ENCODE measurements at regions not wholly inside any gene's neighbourhood (a gene's known extent, or its start where the extent isn't known, plus 50 kb on each side); places are given as distances from the start of the nearest gene placed in this dataset.
"Not testable (repeated sequence)": the region's sequence is repeated elsewhere in the genome, so short reads cannot be mapped to it uniquely, and the experiment has no call there.

- intact Hi-C loops (cut with micrococcal nuclease) = not testable (repeated sequence)
Measured at GRCh38 chr12:131272283-131272814, 318.6 kb downstream of the ADGRD1 start.

- intact Hi-C loops (cut with micrococcal nuclease) = no loop called here
Measured at GRCh38 chr12:131273291-131273845, 319.7 kb downstream of the ADGRD1 start.

- intact Hi-C loops (cut with micrococcal nuclease) = no loop called here
Measured at GRCh38 chr12:131274061-131274460, 320.4 kb downstream of the ADGRD1 start.

GRCh38 chr12:131274906-131275305 is 321.2 kb downstream of the ADGRD1 start:
- intact Hi-C loops (cut with micrococcal nuclease) = no loop called here

GRCh38 chr12:131275824-131276223 is 322.1 kb downstream of the ADGRD1 start:
- intact Hi-C loops (cut with micrococcal nuclease) = no loop called here

DNA sequence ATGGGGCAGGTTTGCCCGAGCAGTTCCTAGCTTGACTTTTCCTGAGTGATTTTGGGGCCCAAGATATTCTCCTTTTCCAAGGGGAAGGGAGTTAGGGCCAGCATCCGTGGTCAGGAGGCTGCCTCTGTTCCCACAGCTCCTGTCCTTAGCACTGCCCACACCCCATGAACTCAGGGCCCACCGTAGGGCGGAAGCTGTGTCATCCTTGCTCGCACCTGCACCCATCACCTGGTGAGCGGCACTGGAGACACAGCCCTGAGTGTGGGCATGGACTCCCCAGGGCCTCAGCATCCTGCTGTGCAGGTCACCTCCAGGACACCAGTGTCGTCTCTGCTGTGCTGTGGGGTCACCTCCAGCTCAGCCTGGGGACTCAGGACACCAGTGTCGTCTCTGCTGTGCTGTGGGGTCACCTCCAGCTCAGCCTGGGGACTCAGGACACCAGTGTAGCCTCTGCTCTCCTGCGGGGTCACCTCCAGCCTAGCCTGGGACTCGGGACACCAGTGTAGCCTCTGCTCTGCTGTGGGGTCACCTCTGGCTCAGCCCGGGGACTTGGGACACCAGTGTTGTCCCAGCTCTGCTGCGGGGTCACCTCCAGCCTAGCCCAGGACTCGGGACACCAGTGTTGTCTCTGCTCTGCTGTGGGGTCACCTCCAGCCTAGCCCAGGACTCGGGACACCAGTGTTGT is 322.9 kb downstream of the ADGRD1 start:
- intact Hi-C loops (cut with micrococcal nuclease) = no loop called here

GRCh38 chr12:131277186-131278091 is 323.7 kb downstream of the ADGRD1 start:
- intact Hi-C loops (cut with micrococcal nuclease) = not testable (repeated sequence)

DNA sequence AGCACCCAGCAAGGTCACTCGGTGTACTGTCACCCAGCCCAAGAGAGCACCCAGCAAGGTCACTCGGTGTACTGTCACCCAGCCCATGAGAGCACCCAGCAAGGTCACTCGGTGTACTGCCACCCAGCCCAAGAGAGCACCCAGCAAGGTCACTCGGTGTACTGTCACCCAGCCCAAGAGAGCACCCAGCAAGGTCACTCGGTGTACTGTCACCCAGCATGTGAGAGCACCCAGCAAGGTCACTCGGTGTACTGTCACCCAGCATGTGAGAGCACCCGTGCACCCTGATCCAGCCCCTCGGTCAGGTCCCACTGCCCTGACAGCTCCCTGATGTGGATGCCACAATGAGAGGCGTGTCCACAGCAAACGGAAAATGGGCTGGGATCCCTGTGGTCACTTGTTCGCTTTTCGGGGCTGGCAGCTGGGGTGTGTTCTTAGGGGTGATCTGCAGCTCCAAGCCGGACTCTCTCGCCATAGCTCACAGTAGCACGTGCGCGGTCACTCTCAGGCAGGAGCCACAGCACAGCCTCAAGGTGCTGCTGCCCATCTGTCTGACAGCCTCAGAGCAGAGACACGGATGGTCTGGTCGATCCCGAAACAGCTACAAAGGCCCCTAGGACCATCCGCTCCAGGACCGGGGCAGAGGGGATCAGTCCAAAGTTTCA is 324.9 kb downstream of the ADGRD1 start:
- intact Hi-C loops (cut with micrococcal nuclease) = not testable (repeated sequence)

GRCh38 chr12:131279281-131279921 is 325.7 kb downstream of the ADGRD1 start:
- intact Hi-C loops (cut with micrococcal nuclease) = no loop called here

DNA sequence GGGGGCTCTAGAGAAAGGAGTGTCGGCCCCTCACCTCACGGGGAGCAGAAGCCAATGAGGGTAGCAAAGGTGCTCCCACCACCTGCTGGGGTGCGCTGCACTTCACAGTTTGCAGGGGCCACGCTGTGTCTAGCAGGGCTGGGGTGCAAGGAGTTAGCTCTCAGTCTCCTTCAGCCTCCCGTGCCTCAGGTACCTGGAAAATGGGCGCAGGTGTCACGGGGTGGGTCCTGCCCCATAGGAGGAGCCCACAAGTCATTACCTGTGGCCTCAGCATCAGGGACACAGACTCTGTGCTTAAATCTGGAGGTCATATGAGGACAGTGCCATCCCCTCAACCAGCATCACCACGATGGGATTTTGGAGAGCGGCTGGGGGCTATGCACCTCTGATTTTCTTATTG is 326.7 kb downstream of the ADGRD1 start:
- intact Hi-C loops (cut with micrococcal nuclease) = no loop called here

DNA sequence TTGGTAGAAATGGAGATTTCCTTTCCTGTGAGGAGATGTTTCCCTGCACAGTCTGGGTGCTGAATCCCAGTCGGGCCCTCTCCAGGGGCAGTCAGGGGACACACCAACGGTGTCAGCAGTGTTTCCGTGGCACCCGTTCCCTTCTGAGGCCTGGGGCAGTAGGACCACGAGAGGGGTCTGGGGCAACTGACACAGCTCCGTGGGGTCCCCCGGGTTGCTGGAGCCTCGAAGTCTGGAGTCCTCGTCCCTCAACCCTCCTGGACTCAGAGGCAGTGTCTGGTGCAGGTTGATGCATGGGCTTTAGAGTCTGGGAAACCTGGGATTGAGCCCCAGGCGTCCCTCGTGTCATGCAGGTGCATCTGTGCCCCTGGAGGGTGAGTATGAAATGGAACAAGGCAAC is 327.3 kb downstream of the ADGRD1 start:
- intact Hi-C loops (cut with micrococcal nuclease) = no loop called here

- intact Hi-C loops (cut with micrococcal nuclease) = no loop called here
Measured at GRCh38 chr12:131282292-131283080, 328.8 kb downstream of the ADGRD1 start.

GRCh38 chr12:131283191-131283861 is 329.6 kb downstream of the ADGRD1 start:
- intact Hi-C loops (cut with micrococcal nuclease) = no loop called here

DNA sequence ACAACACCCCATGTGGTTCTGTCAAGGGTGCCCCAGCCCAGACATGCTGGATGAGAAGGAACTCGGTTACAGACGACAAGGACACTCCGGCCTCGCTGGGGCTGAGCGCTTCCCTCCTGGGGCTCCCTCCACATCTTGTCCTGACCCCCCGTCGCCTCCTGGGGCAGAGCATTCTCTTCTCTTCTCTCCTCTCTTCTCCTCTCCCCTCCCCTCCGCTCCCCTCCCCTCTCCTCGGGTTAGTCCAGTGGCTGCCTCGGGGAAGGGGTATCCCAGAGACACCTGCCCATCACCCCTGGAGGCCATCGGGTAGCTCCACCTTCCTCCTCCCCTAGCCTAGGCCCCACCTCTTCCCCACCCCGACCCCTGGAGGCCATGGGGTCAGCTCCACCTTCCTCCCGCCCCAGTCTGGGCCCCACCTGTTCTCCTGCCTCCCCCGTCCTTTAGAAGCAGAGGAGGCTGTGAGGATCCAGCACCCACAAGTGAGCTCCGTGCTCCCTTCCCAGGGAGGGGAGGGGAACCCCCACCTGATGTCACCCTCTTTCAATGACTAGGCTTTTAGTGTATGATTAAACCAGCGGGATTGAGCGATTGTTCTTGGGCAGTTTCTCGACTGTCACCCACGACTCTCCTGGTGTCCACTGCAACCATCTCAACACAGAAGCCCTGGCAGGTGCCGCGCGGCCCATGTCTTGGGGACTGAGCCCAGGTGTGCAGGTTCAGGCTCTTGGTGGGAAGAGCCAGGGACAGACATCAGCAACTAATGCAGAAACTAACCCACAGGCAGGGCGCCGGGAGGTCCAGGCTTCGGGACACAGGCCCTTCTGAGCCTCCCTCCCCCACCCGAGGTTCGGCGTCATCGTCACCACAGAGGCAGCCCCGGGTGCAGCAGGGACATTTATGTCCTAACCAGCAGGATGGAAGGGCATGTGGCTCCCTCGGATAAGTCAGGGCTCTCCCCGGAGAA is 330.4 kb downstream of the ADGRD1 start:
- intact Hi-C loops (cut with micrococcal nuclease) = not testable (repeated sequence)

DNA sequence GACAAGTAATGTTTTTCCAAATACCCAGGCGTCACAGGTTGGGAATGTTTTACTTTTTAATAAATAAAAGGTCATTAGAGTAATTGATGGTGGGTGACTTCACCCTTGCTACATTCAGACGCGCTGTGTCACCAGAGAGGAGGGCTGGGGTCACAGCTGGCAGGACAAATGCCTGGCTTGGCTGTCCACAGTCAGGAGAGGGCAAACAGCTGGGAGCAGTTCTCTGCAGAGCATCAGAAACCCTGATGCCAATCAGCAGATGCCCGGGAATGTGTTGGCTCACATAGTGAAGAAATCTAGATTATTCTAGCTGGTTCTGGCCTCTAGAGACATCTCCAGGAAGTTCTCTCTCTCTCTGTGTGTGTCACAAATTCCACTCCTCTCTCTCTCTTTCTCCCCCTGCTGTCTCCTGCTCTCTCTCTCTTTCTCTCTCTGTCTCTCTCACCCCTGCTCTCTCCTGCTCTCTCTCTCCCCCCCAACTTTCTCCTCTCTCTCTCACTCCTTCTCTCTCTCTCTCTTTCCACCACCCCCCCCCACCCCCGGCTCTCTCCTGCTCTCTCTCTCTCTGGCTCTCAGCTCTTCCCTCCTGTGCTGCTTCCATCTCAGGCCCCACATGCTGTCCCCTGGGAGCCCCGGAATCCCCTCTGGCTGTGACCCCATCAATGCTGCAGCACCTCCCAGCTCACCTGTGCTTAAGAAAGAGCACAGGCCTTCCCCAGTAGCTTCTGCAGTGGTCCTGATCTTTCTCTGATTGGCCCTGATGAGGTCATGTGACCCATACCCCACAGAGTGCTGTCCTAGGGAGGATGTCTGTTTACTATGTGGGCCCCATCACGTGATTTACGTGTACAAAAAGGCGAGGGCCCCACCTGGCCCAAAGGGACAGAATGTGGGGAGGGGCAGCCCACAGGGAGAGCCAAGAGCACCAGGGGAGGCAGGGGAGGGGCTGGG is 331.5 kb downstream of the ADGRD1 start:
- intact Hi-C loops (cut with micrococcal nuclease) = not testable (repeated sequence)

GRCh38 chr12:131285905-131286295 is 332.2 kb downstream of the ADGRD1 start:
- intact Hi-C loops (cut with micrococcal nuclease) = not testable (repeated sequence)

GRCh38 chr12:131286301-131286700 is 332.6 kb downstream of the ADGRD1 start:
- intact Hi-C loops (cut with micrococcal nuclease) = not testable (repeated sequence)

All from T-helper 1 cell treated with Interleukin-12 subunit alpha and Interleukin-12 subunit beta and Interleukin-4 antibody, amounts not matched to agents 30 ng/mL and 1 ng/mL, for 36 hours (primary cell).